SHP77 (cell line): ENCODE measurements at regions not wholly inside any gene's neighbourhood (a gene's known extent, or its start where the extent isn't known, plus 50 kb on each side); places are given as distances from the start of the nearest gene placed in this dataset.
"Not testable (repeated sequence)": the region's sequence is repeated elsewhere in the genome, so short reads cannot be mapped to it uniquely, and the experiment has no call there.

ENCODE experiments used
- DNase-seq, 2 experiments: peaks; one replicate each; lab custom pipeline; 2025; lab: John Stamatoyannopoulos, UW

GRCh38 chr7:33784000-33784399 is 121.3 kb upstream of the BMPER start:
- DNase-seq = no peak

GRCh38 chr7:33788531-33788930 is 116.8 kb upstream of the BMPER start:
- DNase-seq = no peak

- DNase-seq = no peak
Observed at GRCh38 chr7:33789871-33790630, 115.3 kb upstream of the BMPER start.

GRCh38 chr7:33790746-33791145 is 114.6 kb upstream of the BMPER start:
- DNase-seq = no peak

- no peak for DNase-seq
Observed at GRCh38 chr7:33792041-33792440, 113.3 kb upstream of the BMPER start.

- DNase-seq = no peak
Observed at GRCh38 chr7:33792547-33793105, 112.7 kb upstream of the BMPER start.

GRCh38 chr7:33793616-33794015 is 111.7 kb upstream of the BMPER start:
- DNase-seq = no peak

GRCh38 chr7:33794419-33794818 is 110.9 kb upstream of the BMPER start:
- DNase-seq = no peak

- DNase-seq = no peak
Observed at GRCh38 chr7:33794959-33795358, 110.4 kb upstream of the BMPER start.

GRCh38 chr7:33796538-33796937 is 108.8 kb upstream of the BMPER start:
- no peak for DNase-seq

- DNase-seq = not testable (repeated sequence)
Observed at GRCh38 chr7:33797512-33797911, 107.8 kb upstream of the BMPER start.

- DNase-seq = no peak
Observed at GRCh38 chr7:33798686-33799325, 106.5 kb upstream of the BMPER start.

GRCh38 chr7:33799766-33800165 is 105.6 kb upstream of the BMPER start:
- DNase-seq = no peak

- DNase-seq = no peak
Observed at GRCh38 chr7:33802600-33802999, 102.7 kb upstream of the BMPER start.

- DNase-seq = no peak
Observed at GRCh38 chr7:33804140-33804660, 101.1 kb upstream of the BMPER start.

- no peak for DNase-seq
Observed at GRCh38 chr7:33805630-33806233, 99.6 kb upstream of the BMPER start.

- DNase-seq = no peak
Observed at GRCh38 chr7:33806298-33807154, 98.8 kb upstream of the BMPER start.

- DNase-seq = no peak
Observed at GRCh38 chr7:33807155-33807530, 98.2 kb upstream of the BMPER start.

- no peak for DNase-seq
Observed at GRCh38 chr7:33807779-33808482, 97.4 kb upstream of the BMPER start.

GRCh38 chr7:33809228-33809627 is 96.1 kb upstream of the BMPER start:
- DNase-seq = no peak

GRCh38 chr7:33810356-33810755 is 95.0 kb upstream of the BMPER start:
- DNase-seq = no peak
